Gastroesophageal sphincter (tissue), 4 donors: ENCODE measurements at regions not wholly inside any gene's neighbourhood (a gene's known extent, or its start where the extent isn't known, plus 50 kb on each side); places are given as distances from the start of the nearest gene placed in this dataset.

Experiments used
- ATAC-seq: fragments of 150-250 bp; one replicate; pipeline ENCODE4 v1.9.1; 2016; ENCODE audit warnings: mild to moderate bottlenecking, moderate library complexity
- H3K27ac ChIP-seq, 4 donors: fragments of 200-600 bp; sonication (generic) in 3 of 4; 1 replicate in 3 of 4; 2 replicates in 1 of 4; pipeline ENCODE4 v1.5.1; 2016 to 2019
- H3K27me3 ChIP-seq: fragments of 200-600 bp; sonication (generic); one replicate; pipeline ENCODE4 v1.5.1; 2019
- H3K36me3 ChIP-seq, 2 donors: fragments of 200-600 bp; sonication (generic); one replicate each; pipeline ENCODE4 v1.5.1; 2019; ENCODE audit warnings: control low read depth in 1 of 2
- H3K4me1 ChIP-seq, 3 donors: fragments of 200-600 bp; sonication (generic); 1 replicate in 2 of 3; 2 replicates in 1 of 3; pipeline ENCODE4 v1.5.1; 2016 to 2019; ENCODE audit warnings: control low read depth in 2 of 3
- H3K4me3 ChIP-seq, 2 donors: fragments of 200-600 bp; sonication (generic); one replicate each; pipeline ENCODE4 v1.5.1; 2019; ENCODE audit warnings: mild to moderate bottlenecking in 1 of 2, moderate library complexity in 1 of 2
- H3K9me3 ChIP-seq, 3 donors: fragments of 200-600 bp; sonication (generic); one replicate each; pipeline ENCODE4 v1.5.1; 2017 to 2019; ENCODE audit warnings: control low read depth in 2 of 3
- CTCF ChIP-seq, 4 experiments: fragments of 200-600 bp in 2 of 4; fragments of 450-650 bp in 2 of 4; sonication (generic) in 1 of 4; IDR thresholded peaks; one replicate each; pipeline ENCODE4 v1.5.1; 2017 to 2019; ENCODE audit warnings: antibody characterized with exemption in 4 of 4, mild to moderate bottlenecking in 2 of 4, moderate library complexity in 2 of 4
- EP300 ChIP-seq: sonication (generic); formaldehyde crosslinking; IDR thresholded peaks from one replicate; pipeline ENCODE4 v1.6.1; 2017; ENCODE audit warnings: antibody characterized with exemption, mild to moderate bottlenecking
- POLR2A ChIP-seq, 2 donors: fragments of 450-650 bp; IDR thresholded peaks; one replicate each; pipeline ENCODE4 v1.6.1; 2017; ENCODE audit warnings: antibody characterized with exemption in 2 of 2, mild to moderate bottlenecking in 2 of 2, moderate library complexity in 1 of 2
- POLR2AphosphoS5 ChIP-seq: sonication (generic); formaldehyde crosslinking; IDR thresholded peaks from one replicate; pipeline ENCODE4 v1.6.1; 2017; ENCODE audit warnings: antibody characterized with exemption
- WGBS, 2 donors: methylation state at CpG; one replicate each; pipeline ENCODE4 v1.1.5; 2018; ENCODE audit warnings: low coverage in 1 of 2; 5-methylcytosine and 5-hydroxymethylcytosine counted together

- Histone ChIP-seq H3K9me3 (peaks cover 0 to 5% (median 0%) of the 10 kb centered on the region in 3 donors), H3K4me3 (no peak overlapping the region), H3K27ac (no peak overlapping the region), H3K4me1 (no peaks in the 10 kb centered on the region), H3K36me3 (no peaks in the 10 kb centered on the region), H3K27me3 (no peaks in the 10 kb centered on the region)
- ATAC-seq, result no peak
- WGBS, 2 donors, result 87 to 100% methylated on average over 1 of the region's 1 CpG
- no peak for TF ChIP-seq POLR2AphosphoS5
- no peak for TF ChIP-seq EP300
- no peak for TF ChIP-seq POLR2A (IDR thresholded peaks at IDR 0.05)
- no peak for TF ChIP-seq CTCF (IDR thresholded peaks at IDR 0.05)
Measured at GRCh38 chr13:32925506-32925905, 90.7 kb upstream of the KL start.

- Histone ChIP-seq H3K36me3 (no peaks in the 10 kb centered on the region), H3K27ac (no peak overlapping the region), H3K4me1 (no peaks in the 10 kb centered on the region), H3K9me3 (peaks cover 0 to 6% (median 0%) of the 10 kb centered on the region in 3 donors), H3K4me3 (no peak overlapping the region), H3K27me3 (no peaks in the 10 kb centered on the region)
- TF ChIP-seq POLR2AphosphoS5, result no peak
- no peak for TF ChIP-seq POLR2A (IDR thresholded peaks at IDR 0.05)
- no peak for TF ChIP-seq CTCF (IDR thresholded peaks at IDR 0.05)
- no peak for TF ChIP-seq EP300
- ATAC-seq, result no peak
- WGBS, 2 donors, result 47 to 53% methylated on average over 2 of the region's 2 CpGs
Measured at GRCh38 chr13:32932376-32932775, 83.8 kb upstream of the KL start.

DNA sequence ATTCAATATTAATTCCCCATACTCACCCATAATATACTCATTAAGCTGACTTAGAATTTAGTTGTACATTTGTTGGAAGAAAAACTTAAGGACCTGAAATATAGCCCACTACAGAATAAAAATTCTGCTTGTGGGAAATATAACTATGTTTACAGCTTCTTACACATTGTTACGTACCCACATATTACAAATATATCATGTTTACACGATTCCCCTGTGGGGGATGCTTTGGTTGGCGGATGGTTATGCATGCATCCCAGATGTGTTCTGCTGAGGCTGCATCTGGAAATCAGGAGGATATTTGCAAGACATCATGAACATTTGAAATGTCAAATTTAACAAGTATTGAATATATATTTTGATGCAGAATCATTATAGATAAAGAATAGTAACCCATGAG is 79.5 kb upstream of the KL start:
- Histone ChIP-seq H3K4me1 (no peaks in the 10 kb centered on the region), H3K27me3 (no peaks in the 10 kb centered on the region), H3K9me3 (peaks cover 0 to 7% (median 0%) of the 10 kb centered on the region in 3 donors), H3K4me3 (no peak overlapping the region), H3K27ac (no peak overlapping the region), H3K36me3 (no peaks in the 10 kb centered on the region)
- 94 to 97% methylated on average over 3 of the region's 3 CpGs for WGBS, 2 donors
- ATAC-seq, result no peak
- no peak for TF ChIP-seq EP300
- TF ChIP-seq POLR2AphosphoS5, result no peak
- no peak for TF ChIP-seq CTCF (IDR thresholded peaks at IDR 0.05)
- TF ChIP-seq POLR2A (IDR thresholded peaks at IDR 0.05), result no peak

DNA sequence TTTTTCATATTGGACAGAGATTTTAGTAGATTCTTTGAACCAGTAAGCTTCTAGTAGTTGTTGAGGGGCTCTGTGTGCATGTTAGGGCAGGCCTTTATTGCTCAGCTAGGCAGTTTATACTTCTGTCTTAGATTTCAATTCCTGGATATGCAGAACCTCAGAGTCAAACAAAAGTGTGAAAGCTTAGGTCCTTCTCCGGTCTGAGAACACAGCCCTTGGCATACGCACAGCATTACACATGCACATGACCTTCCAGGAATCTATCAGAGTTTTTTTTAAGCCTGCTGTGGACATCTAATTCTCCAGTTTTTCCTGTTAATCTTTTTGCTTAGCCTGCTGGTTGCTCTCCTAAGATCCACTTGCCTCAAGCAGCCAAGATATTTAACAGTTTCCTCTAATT is 77.9 kb upstream of the KL start:
- Histone ChIP-seq H3K9me3 (peaks cover 0 to 5% (median 0%) of the 10 kb centered on the region in 3 donors), H3K36me3 (no peaks in the 10 kb centered on the region), H3K27me3 (no peaks in the 10 kb centered on the region), H3K4me3 (no peak overlapping the region), H3K27ac (no peak overlapping the region), H3K4me1 (no peaks in the 10 kb centered on the region)
- ATAC-seq, result no peak
- TF ChIP-seq POLR2AphosphoS5, result no peak
- TF ChIP-seq POLR2A (IDR thresholded peaks at IDR 0.05), result no peak
- TF ChIP-seq CTCF (IDR thresholded peaks at IDR 0.05), result no peak
- no peak for TF ChIP-seq EP300
- WGBS, 2 donors, result 73% methylated on average over 2 of the region's 2 CpGs; no CpG with 5 or more reads in 1 of the 2 donors

- Histone ChIP-seq H3K4me1 (no peaks in the 10 kb centered on the region), H3K27ac (no peak overlapping the region), H3K4me3 (no peak overlapping the region), H3K27me3 (no peaks in the 10 kb centered on the region), H3K9me3 (peaks cover 0 to 5% (median 0%) of the 10 kb centered on the region in 3 donors), H3K36me3 (no peaks in the 10 kb centered on the region)
- TF ChIP-seq POLR2AphosphoS5 (no peak), EP300 (no peak), CTCF (IDR thresholded peaks at IDR 0.05) (no peak), POLR2A (IDR thresholded peaks at IDR 0.05) (no peak)
- 100% methylated on average over 1 to 2 of the region's 2 CpGs for WGBS, 2 donors
- ATAC-seq, result no peak
Measured at GRCh38 chr13:32938907-32939306, 77.3 kb upstream of the KL start.
